Transverse colon (tissue), 3 donors: ENCODE measurements at regions not wholly inside any gene's neighbourhood (a gene's known extent, or its start where the extent isn't known, plus 50 kb on each side); places are given as distances from the start of the nearest gene placed in this dataset.

ENCODE experiments used
- CTCF ChIP-seq, 5 experiments: fragments of 200-600 bp in 3 of 5; fragments of 450-650 bp in 2 of 5; sonication (generic) in 3 of 5; IDR thresholded peaks; 1 replicate in 2 of 5; 2 replicates in 3 of 5; pipeline ENCODE4 v1.5.1; 2016 to 2017; ENCODE audit warnings: antibody characterized with exemption in 5 of 5, inconsistent platforms in 3 of 5, mild to moderate bottlenecking in 2 of 5, moderate library complexity in 1 of 5
- EP300 ChIP-seq: sonication (generic); formaldehyde crosslinking; IDR thresholded peaks from one replicate; pipeline ENCODE4 v1.6.1; 2017; ENCODE audit warnings: antibody characterized with exemption, low read depth
- POLR2A ChIP-seq: fragments of 450-650 bp; IDR thresholded peaks from one replicate; pipeline ENCODE4 v1.6.1; 2016; ENCODE audit warnings: antibody characterized with exemption, mild to moderate bottlenecking, moderate library complexity

GRCh38 chr4:123674762-123675465 is 278.3 kb downstream of the SPRY1 start:
- TF ChIP-seq CTCF (IDR thresholded peaks at IDR 0.05) (no peak), POLR2A (no peak), EP300 (no peak)
